Endothelial cell of umbilical vein (primary cell): ENCODE measurements at regions not wholly inside any gene's neighbourhood (a gene's known extent, or its start where the extent isn't known, plus 50 kb on each side); places are given as distances from the start of the nearest gene placed in this dataset.

Source experiments
- CTCF ChIP-seq, 2 donors: IDR thresholded peaks; 1 replicate in 1 of 2; 2 replicates in 1 of 2; pipeline ENCODE4 v1.5.1; 2011; ENCODE audit warnings: low read length in 2 of 2, mild to moderate bottlenecking in 2 of 2, moderate library complexity in 2 of 2, control low read depth in 1 of 2, inconsistent platforms in 1 of 2, low read depth in 1 of 2; ENCODE audit not compliant: insufficient read depth in 1 of 2; ENCODE audit errors: extremely low read depth in 1 of 2
- EZH2 ChIP-seq: IDR thresholded peaks from 2 replicates; pipeline ENCODE4 v1.6.1; 2012; ENCODE audit warnings: borderline replicate concordance, low read depth, mild to moderate bottlenecking, moderate library complexity, low read length, inconsistent platforms; ENCODE audit not compliant: severe bottlenecking
- FOS ChIP-seq: IDR thresholded peaks from 2 replicates; pipeline ENCODE4 v1.6.1; 2011; ENCODE audit warnings: mild to moderate bottlenecking, low read length, moderate library complexity, borderline replicate concordance; ENCODE audit not compliant: insufficient read depth
- GATA2 ChIP-seq: IDR thresholded peaks from 2 replicates; pipeline ENCODE4 v1.7.0; 2011; ENCODE audit warnings: low read depth, mild to moderate bottlenecking, moderate library complexity, mixed read lengths, low read length; ENCODE audit not compliant: insufficient read length, insufficient read depth
- JUN ChIP-seq: IDR thresholded peaks from 2 replicates; pipeline ENCODE4 v1.6.1; 2011; ENCODE audit warnings: borderline replicate concordance, low read depth; ENCODE audit not compliant: insufficient read length, insufficient read depth
- MYC ChIP-seq: IDR thresholded peaks from one replicate; pipeline ENCODE4 v1.6.1; 2011; ENCODE audit warnings: mild to moderate bottlenecking, low read depth, low read length
- POLR2A ChIP-seq: IDR thresholded peaks from 2 replicates; pipeline ENCODE4 v1.6.1; 2012; ENCODE audit warnings: low read depth, mild to moderate bottlenecking, control low read depth, low read length
- POLR2AphosphoS5 ChIP-seq: IDR thresholded peaks from 2 replicates; pipeline ENCODE4 v1.6.1; 2012; ENCODE audit warnings: low read depth, mild to moderate bottlenecking, control low read depth, low read length, moderate library complexity; ENCODE audit not compliant: insufficient read depth
- TF ChIP-seq, protein P1 (sequence below): IDR thresholded peaks from 2 replicates; pipeline ENCODE4 v1.6.1; 2011; ENCODE audit not compliant: insufficient read depth, insufficient read length

DNA sequence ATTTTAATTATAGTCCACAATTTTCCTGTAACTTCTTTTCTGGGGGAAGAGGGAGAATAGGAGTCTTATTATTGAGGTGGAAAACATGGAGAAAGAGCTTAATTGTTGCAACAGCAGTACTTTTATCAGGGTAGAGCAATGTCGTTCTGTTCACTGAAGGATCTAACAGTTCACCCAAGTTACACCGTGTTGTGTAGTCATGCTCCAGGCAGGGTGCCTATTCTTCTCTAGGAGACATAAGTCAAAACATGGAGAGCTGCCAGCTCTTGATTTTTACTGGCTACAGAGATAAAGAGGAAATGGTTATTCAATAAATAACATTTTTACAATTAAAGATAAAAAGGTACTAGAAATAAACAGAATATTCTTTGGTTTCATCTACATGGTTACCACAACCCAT is 594.3 kb upstream of the NETO1 start:
- TF ChIP-seq CTCF (IDR thresholded peaks at IDR 0.05; ENCODE audit: extremely low read depth in 1 of 2, insufficient read depth in 1 of 2, low read depth in 1 of 2, low read length in 2 of 2), result no peak
- no peak for TF ChIP-seq EZH2
- TF ChIP-seq JUN, result no peak
- no peak for TF ChIP-seq POLR2AphosphoS5
- no peak for TF ChIP-seq POLR2A
- TF ChIP-seq, protein P1, sequence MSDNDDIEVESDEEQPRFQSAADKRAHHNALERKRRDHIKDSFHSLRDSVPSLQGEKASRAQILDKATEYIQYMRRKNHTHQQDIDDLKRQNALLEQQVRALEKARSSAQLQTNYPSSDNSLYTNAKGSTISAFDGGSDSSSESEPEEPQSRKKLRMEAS, result no peak
- no peak for TF ChIP-seq MYC
- TF ChIP-seq FOS, result no peak
- no peak for TF ChIP-seq GATA2
